HEK293 (cell line): ENCODE measurements at regions not wholly inside any gene's neighbourhood (a gene's known extent, or its start where the extent isn't known, plus 50 kb on each side); places are given as distances from the start of the nearest gene placed in this dataset.

Experiments used
- CTCF ChIA-PET: fragments of 350-600 bp; formaldehyde crosslinking; extraction: SDS; loops from one replicate; lab custom pipeline; 2021; ENCODE audit warnings: antibody characterized with exemption; lab: Yijun Ruan, JAX
- POLR2A ChIA-PET: fragments of 300-600 bp; formaldehyde crosslinking; extraction: SDS; loops from one replicate; lab custom pipeline; 2020; ENCODE audit warnings: antibody characterized with exemption, inconsistent platforms; lab: Yijun Ruan, JAX
- H3K27ac ChIP-seq: fragments of 200-500 bp; sonication (Bioruptor generic); 2 replicates; pipeline ENCODE4 v1.5.1; 2014; ENCODE audit warnings: low read depth, low read length, control low read depth, inconsistent platforms; ENCODE audit errors: extremely low read depth
- H3K36me3 ChIP-seq, 2 experiments: fragments of 200-500 bp in 1 of 2; sonication (Bioruptor generic) in 1 of 2; 1 replicate in 1 of 2; 2 replicates in 1 of 2; pipeline ENCODE4 v1.5.1; 2014 to 2017; ENCODE audit warnings: inconsistent platforms in 2 of 2, low read length in 2 of 2; ENCODE audit not compliant: control insufficient read depth in 2 of 2, insufficient read depth in 1 of 2
- H3K4me1 ChIP-seq: fragments of 200-500 bp; sonication (Bioruptor generic); 2 replicates; pipeline ENCODE4 v1.5.1; 2014; ENCODE audit warnings: mild to moderate bottlenecking, low read length, inconsistent platforms; ENCODE audit not compliant: control insufficient read depth, insufficient read depth
- H3K4me3 ChIP-seq: 2 replicates; pipeline ENCODE4 v1.5.1; 2011; ENCODE audit warnings: low read depth, mild to moderate bottlenecking, control low read depth, low read length, moderate library complexity
- H3K9me3 ChIP-seq: fragments of 200-500 bp; sonication (Bioruptor generic); 2 replicates; pipeline ENCODE4 v1.5.1; 2014; ENCODE audit warnings: low read depth, low read length, inconsistent platforms; ENCODE audit not compliant: control insufficient read depth, insufficient read depth
- ATF2 ChIP-seq: fragments of 450-650 bp; formaldehyde crosslinking; IDR thresholded peaks from 2 replicates; pipeline ENCODE4 v1.5.1; 2016; ENCODE audit warnings: missing biosample characterization, missing genetic modification characterization, low read depth
- HOXC10 ChIP-seq: sonication (generic); formaldehyde crosslinking; IDR thresholded peaks from 2 replicates; pipeline ENCODE4 v1.8.1; 2023; ENCODE audit warnings: mild to moderate bottlenecking, missing genetic modification reagents
- INSM2 ChIP-seq: fragments of 450-650 bp; formaldehyde crosslinking; IDR thresholded peaks from 2 replicates; pipeline ENCODE4 v1.5.1; 2016; ENCODE audit warnings: missing biosample characterization, missing genetic modification characterization
- KLF1 ChIP-seq: fragments of 450-650 bp; formaldehyde crosslinking; IDR thresholded peaks from 2 replicates; pipeline ENCODE4 v1.5.1; 2016; ENCODE audit warnings: missing biosample characterization, missing genetic modification characterization
- KLF10 ChIP-seq: fragments of 450-650 bp; IDR thresholded peaks from 2 replicates; pipeline ENCODE4 v1.5.1; 2018; ENCODE audit warnings: missing biosample characterization, mild to moderate bottlenecking, missing genetic modification characterization
- OVOL3 ChIP-seq: fragments of 450-650 bp; formaldehyde crosslinking; IDR thresholded peaks from 2 replicates; pipeline ENCODE4 v1.5.1; 2016; ENCODE audit warnings: missing biosample characterization, missing genetic modification characterization
- PRDM10 ChIP-seq: fragments of 450-650 bp; formaldehyde crosslinking; IDR thresholded peaks from 2 replicates; pipeline ENCODE4 v1.5.1; 2016; ENCODE audit warnings: missing biosample characterization, missing genetic modification characterization
- RBAK ChIP-seq: fragments of 450-650 bp; formaldehyde crosslinking; IDR thresholded peaks from 2 replicates; pipeline ENCODE4 v1.5.1; 2016; ENCODE audit warnings: missing biosample characterization, missing genetic modification characterization
- WT1 ChIP-seq: fragments of 450-650 bp; formaldehyde crosslinking; IDR thresholded peaks from 2 replicates; pipeline ENCODE4 v1.5.1; 2016; ENCODE audit warnings: missing biosample characterization, missing genetic modification characterization
- ZBTB1 ChIP-seq: fragments of 450-650 bp; formaldehyde crosslinking; IDR thresholded peaks from 2 replicates; pipeline ENCODE4 v1.5.1; 2016; ENCODE audit warnings: missing biosample characterization, missing genetic modification characterization
- ZBTB17 ChIP-seq: fragments of 450-650 bp; formaldehyde crosslinking; IDR thresholded peaks from 2 replicates; pipeline ENCODE4 v1.5.1; 2016; ENCODE audit warnings: missing biosample characterization, missing genetic modification characterization
- ZNF138 ChIP-seq: fragments of 450-650 bp; formaldehyde crosslinking; IDR thresholded peaks from 2 replicates; pipeline ENCODE4 v1.5.1; 2016; ENCODE audit warnings: missing biosample characterization, missing genetic modification characterization, borderline replicate concordance
- ZNF2 ChIP-seq: fragments of 450-650 bp; formaldehyde crosslinking; IDR thresholded peaks from 2 replicates; pipeline ENCODE4 v1.5.1; 2016; ENCODE audit warnings: missing biosample characterization, missing genetic modification characterization
- ZNF311 ChIP-seq: fragments of 450-650 bp; formaldehyde crosslinking; IDR thresholded peaks from 2 replicates; pipeline ENCODE4 v1.5.1; 2017; ENCODE audit warnings: missing biosample characterization, missing genetic modification characterization, borderline replicate concordance
- ZNF426 ChIP-seq: fragments of 450-650 bp; formaldehyde crosslinking; IDR thresholded peaks from 2 replicates; pipeline ENCODE4 v1.5.1; 2017; ENCODE audit warnings: missing biosample characterization, missing genetic modification characterization, mild to moderate bottlenecking, inconsistent platforms, moderate library complexity
- ZNF513 ChIP-seq: fragments of 450-650 bp; IDR thresholded peaks from 2 replicates; pipeline ENCODE4 v1.5.1; 2018; ENCODE audit warnings: missing biosample characterization, missing genetic modification characterization
- ZNF596 ChIP-seq: fragments of 450-650 bp; IDR thresholded peaks from 2 replicates; pipeline ENCODE4 v1.5.0; 2018; ENCODE audit warnings: missing biosample characterization, mild to moderate bottlenecking, missing genetic modification characterization, moderate library complexity
- ZNF610 ChIP-seq: fragments of 450-650 bp; formaldehyde crosslinking; IDR thresholded peaks from 2 replicates; pipeline ENCODE4 v1.5.1; 2016; ENCODE audit warnings: missing biosample characterization, missing genetic modification characterization, borderline replicate concordance
- ZNF624 ChIP-seq: fragments of 450-650 bp; formaldehyde crosslinking; IDR thresholded peaks from 2 replicates; pipeline ENCODE4 v1.5.1; 2017; ENCODE audit warnings: missing biosample characterization, missing genetic modification characterization
- ZNF626 ChIP-seq: fragments of 450-650 bp; sonication (Bioruptor Pico); formaldehyde crosslinking; IDR thresholded peaks from 2 replicates; pipeline ENCODE4 v1.5.1; 2018; ENCODE audit warnings: missing biosample characterization, missing genetic modification characterization, inconsistent platforms
- ZNF785 ChIP-seq: fragments of 450-650 bp; formaldehyde crosslinking; IDR thresholded peaks from 2 replicates; pipeline ENCODE4 v1.5.1; 2016; ENCODE audit warnings: missing biosample characterization, missing genetic modification characterization

GRCh38 chr1:170355267-170355801, 176.6 kb upstream of the GORAB start:
- H3K27ac ChIP-seq, result no peak overlapping the region
- ChIA-PET POLR2A (no interaction called here), CTCF (no interaction called here)

GRCh38 chr1:170356585-170356984, 175.4 kb upstream of the GORAB start:
- CTCF ChIA-PET, result no interaction called here
- Histone ChIP-seq H3K36me3 (no peaks in the 10 kb centered on the region), H3K4me3 (no peak overlapping the region), H3K9me3 (no peaks in the 10 kb centered on the region)
- TF ChIP-seq HOXC10 (CRISPR knock-in tag) (no peak), ZBTB1 (no peak), ZNF785 (tag by site-specific recombination) (no peak), ATF2 (tag by site-specific recombination) (no peak), KLF10 (tag by site-specific recombination) (no peak)
- TF ChIP-seq, all 188 proteins: peak for 0
- POLR2A ChIA-PET, result no interaction called here
- no peak overlapping the region for H3K27ac ChIP-seq
- no peaks in the 10 kb centered on the region for H3K4me1 ChIP-seq

More at GRCh38 chr1:170355267-170355801, 176.6 kb upstream of the GORAB start:
- Histone ChIP-seq H3K9me3 (no peaks in the 10 kb centered on the region), H3K4me3 (no peak overlapping the region), H3K36me3 (no peaks in the 10 kb centered on the region), H3K4me1 (no peaks in the 10 kb centered on the region)
- TF ChIP-seq ZNF610 (tag by site-specific recombination), result no peak

GRCh38 chr1:170357750-170358149, 174.2 kb upstream of the GORAB start:
- Histone ChIP-seq H3K4me1 (no peaks in the 10 kb centered on the region), H3K9me3 (no peaks in the 10 kb centered on the region), H3K4me3 (no peak overlapping the region), H3K36me3 (no peaks in the 10 kb centered on the region), H3K27ac (no peak overlapping the region)
- no peak for TF ChIP-seq ZNF2 (tag by site-specific recombination)
- TF ChIP-seq ZNF138 (tag by site-specific recombination), result no peak
- no peak for TF ChIP-seq ZNF513 (tag by site-specific recombination)
- TF ChIP-seq ZBTB17 (tag by site-specific recombination), result no peak
- no peak for TF ChIP-seq RBAK
- TF ChIP-seq INSM2 (tag by site-specific recombination), result no peak
- no peak for TF ChIP-seq ZNF610 (tag by site-specific recombination)
- TF ChIP-seq ZNF426 (tag by site-specific recombination), result no peak
- TF ChIP-seq OVOL3 (tag by site-specific recombination), result no peak
- no peak for TF ChIP-seq ZNF626 (tag by site-specific recombination)
- no peak for TF ChIP-seq KLF1 (tag by site-specific recombination)
- no peak for TF ChIP-seq ZNF596 (tag by site-specific recombination)
- no peak for TF ChIP-seq WT1 (tag by site-specific recombination)
- TF ChIP-seq PRDM10 (tag by site-specific recombination), result no peak
- TF ChIP-seq ZNF311, result no peak
- no peak for TF ChIP-seq ZNF624 (tag by site-specific recombination)
- ChIA-PET CTCF (no interaction called here), POLR2A (no interaction called here)
